Epithelial cell of esophagus (primary cell): ENCODE measurements at regions not wholly inside any gene's neighbourhood (a gene's known extent, or its start where the extent isn't known, plus 50 kb on each side); places are given as distances from the start of the nearest gene placed in this dataset.

Experiments used
- DNase-seq: peaks from one replicate; pipeline ENCODE4 v3.0.0; 2010; ENCODE audit warnings: low read depth
- H3K4me3 ChIP-seq: 2 replicates; pipeline ENCODE4 v1.5.1; 2011; ENCODE audit warnings: mild to moderate bottlenecking, low read length, control low read depth
- CTCF ChIP-seq: IDR thresholded peaks from 2 replicates; pipeline ENCODE4 v1.5.1; 2011; ENCODE audit warnings: low read depth, mild to moderate bottlenecking, low read length, control low read depth, inconsistent platforms; ENCODE audit not compliant: insufficient read depth; ENCODE audit errors: missing control alignments

GRCh38 chr7:84304407-84304806, 109.8 kb upstream of the SEMA3A start:
- TF ChIP-seq CTCF, result no peak

DNA sequence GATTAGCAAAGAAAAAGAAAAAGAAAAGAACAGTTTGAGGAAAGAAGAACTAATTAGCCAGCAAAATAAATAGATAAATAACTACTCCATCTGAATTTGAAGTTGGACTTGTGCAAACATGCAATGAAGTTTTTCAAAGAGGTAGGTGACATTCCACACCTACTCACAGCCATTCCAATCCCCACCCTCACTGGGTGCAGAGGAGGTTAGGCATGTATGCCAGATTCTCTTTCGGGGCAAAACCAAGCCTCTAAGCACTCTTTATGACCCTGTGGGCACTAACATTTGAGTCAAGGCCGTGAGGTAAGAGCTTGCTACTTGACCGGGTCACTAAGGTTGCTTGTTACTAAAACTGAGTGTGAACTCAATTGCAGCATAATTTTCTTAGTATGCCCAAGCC, 108.4 kb upstream of the SEMA3A start:
- no peak for TF ChIP-seq CTCF
- no peak overlapping the region for H3K4me3 ChIP-seq
- DNase-seq, result peak; percentile 90

More at GRCh38 chr7:84304407-84304806, 109.8 kb upstream of the SEMA3A start:
- H3K4me3 ChIP-seq, result no peak overlapping the region
- no peak for DNase-seq

- no peak overlapping the region for H3K4me3 ChIP-seq
- no peak for DNase-seq
- TF ChIP-seq CTCF, result no peak
These were observed 103.0 kb upstream of the SEMA3A start for GRCh38 chr7:84297616-84298015.

DNA sequence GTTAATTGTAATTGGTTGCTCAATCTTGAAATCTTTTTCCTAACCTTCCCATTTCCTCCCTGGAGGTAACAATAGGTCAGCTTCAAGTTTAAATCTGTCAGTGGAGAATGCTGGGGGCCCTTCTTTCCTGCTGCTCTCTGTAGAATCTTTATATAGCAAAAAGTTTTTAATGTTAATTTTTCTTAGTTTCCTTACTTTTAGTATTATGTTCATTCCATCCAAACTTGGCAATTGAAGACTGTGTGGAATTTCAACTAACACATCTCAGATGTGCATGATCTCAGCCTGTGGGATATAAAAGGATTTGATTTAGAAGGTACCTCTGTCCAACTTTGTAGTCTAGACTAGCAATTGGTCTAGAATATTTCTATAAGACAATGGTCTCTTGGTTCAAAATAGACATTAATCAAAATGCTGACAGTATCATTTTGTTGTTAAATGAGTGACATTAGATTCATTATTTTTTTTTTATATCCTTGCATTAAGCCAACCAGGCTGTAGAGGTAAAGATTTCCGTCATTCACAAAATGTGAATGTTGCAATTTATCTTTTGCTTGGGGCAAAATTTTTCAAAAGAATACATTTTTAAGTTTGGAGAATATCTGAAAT, 100.4 kb upstream of the SEMA3A start:
- DNase-seq, result no peak
- no peak overlapping the region for H3K4me3 ChIP-seq
- TF ChIP-seq CTCF, result no peak

- DNase-seq, result no peak
- no peak for TF ChIP-seq CTCF
These were observed 99.8 kb upstream of the SEMA3A start for GRCh38 chr7:84294391-84294790.

GRCh38 chr7:84291756-84292155, 97.2 kb upstream of the SEMA3A start:
- no peak overlapping the region for H3K4me3 ChIP-seq
- no peak for DNase-seq
- no peak for TF ChIP-seq CTCF

More at GRCh38 chr7:84294391-84294790, 99.8 kb upstream of the SEMA3A start:
- H3K4me3 ChIP-seq, result no peak overlapping the region

DNA sequence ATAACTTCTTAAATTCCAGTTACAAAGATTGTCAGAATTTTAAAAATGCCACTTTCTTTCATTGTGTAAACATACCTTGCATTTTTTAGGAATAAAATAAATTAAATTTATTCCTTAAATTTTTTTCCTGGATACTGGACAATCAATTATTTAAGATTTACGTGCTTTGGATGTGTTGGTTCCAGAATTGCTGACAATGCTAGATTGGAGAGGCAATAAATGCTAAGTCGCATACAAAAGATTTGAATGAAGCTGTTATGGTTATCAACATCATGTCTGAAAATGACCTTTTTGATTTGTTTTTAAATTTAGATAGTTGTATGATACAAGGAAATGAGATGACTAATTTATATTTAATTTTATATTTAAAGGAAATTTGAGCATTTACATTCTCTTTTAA, 89.2 kb upstream of the SEMA3A start:
- no peak for TF ChIP-seq CTCF
- H3K4me3 ChIP-seq, result no peak overlapping the region
- DNase-seq, result no peak
